NCI-H2029 (cell line): ENCODE measurements at regions not wholly inside any gene's neighbourhood (a gene's known extent, or its start where the extent isn't known, plus 50 kb on each side); places are given as distances from the start of the nearest gene placed in this dataset.
"Not testable (repeated sequence)": the region's sequence is repeated elsewhere in the genome, so short reads cannot be mapped to it uniquely, and the experiment has no call there.

ENCODE experiments used
- DNase-seq: peaks from one replicate; lab custom pipeline; 2025; lab: John Stamatoyannopoulos, UW

DNA sequence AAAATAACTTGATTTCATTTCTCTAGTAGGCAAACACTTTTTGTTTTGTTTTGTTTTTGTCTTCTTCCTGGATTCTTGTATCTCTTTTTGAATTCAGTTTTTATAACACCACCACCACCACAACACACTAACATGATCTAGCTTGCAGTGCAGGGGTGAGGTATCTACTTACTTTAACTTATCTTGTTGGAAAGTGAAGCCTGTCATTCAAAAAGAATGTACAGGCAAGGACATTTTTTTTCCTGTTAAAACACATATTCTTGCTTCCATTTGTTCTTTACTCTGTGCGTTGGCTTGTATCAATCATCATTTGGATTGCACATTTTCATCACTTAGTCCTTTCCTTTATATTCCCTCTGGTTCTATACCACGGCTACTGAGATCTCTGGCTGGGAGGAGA, 824.2 kb downstream of the PLCL1 start:
- DNase-seq = no peak

DNA sequence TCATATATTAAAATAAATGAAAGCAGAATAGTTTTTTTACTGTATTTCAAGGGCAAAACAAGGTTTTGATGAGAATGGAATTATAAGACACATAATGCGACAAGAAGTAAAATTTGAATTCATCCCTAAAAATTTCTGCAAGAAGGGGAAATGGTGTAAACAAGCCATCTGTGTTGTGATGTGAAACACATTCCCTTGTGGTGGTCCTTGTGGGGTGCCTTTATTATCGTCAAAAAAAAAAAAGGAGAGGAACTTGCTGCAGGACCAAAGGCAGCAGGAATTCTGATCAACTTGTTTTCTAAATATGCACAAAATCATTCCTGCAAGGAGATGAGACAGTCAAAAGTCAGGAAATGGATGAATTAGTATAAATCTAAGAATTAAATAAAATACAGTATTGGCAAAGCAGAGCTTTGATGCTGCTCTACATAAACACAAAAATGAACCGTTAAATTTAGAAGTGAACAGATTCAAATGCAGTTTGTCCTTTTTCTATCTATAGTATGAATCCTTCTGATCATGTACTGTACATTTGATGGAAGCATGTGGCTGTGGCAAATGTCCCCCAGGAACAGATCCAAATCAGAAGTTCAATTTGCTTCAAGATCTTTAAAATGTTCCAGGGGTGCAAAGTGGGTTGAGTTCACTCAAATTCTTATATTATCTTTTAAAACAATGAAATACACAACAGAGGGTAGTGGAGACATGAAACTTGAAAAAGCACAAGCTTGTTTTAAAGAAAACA, 818.8 kb downstream of the PLCL1 start:
- DNase-seq = no peak

DNA sequence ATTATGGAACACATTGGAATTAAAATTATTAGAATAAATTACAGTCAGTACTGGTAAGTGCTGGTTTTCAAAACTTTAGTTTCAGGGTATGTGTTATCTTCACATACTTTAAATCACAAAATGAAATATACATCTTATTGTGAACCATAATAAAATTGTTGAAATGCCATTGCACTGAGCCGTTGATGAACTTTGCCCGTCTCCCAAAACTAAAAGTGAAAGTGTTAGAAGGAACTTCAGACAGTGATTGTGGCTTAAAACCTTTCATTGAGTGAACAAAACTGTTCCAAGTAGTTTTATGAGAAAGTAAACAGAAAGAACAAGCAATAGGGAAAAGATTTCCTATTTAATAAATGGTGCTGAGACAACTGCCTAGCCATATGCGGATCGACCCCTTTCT, 811.6 kb downstream of the PLCL1 start:
- no peak for DNase-seq

DNA sequence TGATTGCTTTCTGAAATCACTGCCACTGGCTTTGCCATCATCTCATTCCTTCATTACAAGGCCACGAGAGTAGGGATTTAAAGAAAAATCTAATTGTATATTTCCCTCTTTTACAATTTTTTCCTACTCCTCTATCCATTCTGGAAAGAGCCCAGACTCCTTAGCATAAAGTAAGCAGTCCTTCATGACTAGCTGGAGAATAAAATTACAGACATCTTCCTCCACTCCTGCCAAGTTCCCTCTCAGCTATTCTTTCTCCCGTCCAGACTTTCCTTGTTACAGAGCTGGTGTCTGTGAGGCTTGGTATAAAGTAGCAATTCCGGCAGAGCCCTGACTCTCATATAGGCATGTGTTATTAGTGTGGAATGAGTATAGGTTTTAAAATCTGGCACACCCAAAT, 806.8 kb downstream of the PLCL1 start:
- no peak for DNase-seq

DNA sequence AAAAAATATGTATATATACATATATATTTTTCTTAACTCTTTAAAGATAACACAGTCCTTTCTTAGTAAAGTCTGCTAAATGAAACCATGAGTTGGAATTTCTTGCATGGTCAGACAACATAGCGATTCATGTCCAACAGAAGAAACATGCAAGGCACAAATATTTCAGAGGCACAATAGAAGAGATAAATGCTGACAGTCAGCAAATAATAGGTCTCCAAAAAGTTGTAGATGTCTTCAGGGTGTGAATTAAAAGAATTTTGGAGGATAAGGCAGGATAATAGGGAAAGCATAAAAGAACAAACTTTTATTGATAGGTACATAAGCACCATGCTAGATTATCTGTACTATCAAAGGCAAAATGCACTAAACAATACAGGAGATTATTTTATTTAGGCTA, 800.2 kb downstream of the PLCL1 start:
- no peak for DNase-seq

DNA sequence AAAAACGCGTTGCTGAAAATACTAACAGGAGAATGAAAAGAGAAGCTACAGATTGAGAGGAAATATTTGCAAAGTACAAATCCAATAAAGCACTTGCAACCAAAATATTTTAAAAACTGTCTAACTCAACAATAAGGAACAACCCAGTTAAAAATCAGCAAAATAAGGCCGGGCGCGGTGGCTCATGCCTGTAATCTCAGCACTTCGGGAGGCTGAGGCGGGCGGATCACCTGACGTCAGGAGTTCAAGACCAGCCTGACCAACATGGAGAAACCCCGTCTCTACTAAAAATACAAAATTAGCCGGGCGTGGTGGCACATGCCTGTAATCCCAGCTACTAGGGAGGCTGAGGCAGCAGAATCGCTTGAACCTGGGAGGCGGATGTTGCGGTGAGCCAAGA, 798.6 kb downstream of the PLCL1 start:
- DNase-seq = not testable (repeated sequence)

DNA sequence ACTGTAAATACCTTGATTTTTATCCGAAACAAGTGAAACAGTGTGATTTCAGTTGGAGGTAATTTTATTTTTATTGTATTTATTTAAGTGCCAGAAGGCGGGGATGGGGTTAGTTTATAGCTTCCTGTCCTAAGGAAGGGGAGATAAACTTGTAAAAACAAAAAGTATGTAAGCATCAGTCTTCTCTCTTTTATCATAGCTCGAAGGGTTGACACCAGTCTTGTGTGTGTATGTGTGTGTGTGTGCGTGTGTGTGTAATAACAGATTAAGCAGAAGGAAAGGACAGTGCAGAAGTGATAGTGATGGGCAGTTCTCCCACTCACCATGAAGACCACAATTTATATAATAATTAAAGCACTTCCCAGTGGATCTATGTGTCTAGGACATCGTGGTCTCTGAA, 793.3 kb downstream of the PLCL1 start:
- no peak for DNase-seq

DNA sequence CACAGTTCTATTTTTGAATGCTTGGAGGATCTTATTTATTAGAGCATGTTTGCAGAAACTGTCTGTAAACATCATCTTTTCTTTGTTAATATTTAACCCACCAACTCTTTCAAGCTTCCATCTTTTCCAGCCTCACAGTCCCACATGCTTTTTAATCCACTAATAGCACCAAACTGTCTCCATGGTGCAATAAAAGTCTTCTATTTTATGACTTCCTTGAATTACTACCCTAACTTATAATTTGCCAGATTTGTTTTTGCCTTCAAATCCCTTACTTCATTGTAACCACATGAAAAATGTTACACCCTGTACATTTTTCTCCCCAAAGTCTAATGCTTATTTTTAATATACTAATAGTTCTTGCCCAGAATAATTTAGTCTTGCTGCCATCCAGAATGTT, 792.6 kb downstream of the PLCL1 start:
- DNase-seq = no peak

DNA sequence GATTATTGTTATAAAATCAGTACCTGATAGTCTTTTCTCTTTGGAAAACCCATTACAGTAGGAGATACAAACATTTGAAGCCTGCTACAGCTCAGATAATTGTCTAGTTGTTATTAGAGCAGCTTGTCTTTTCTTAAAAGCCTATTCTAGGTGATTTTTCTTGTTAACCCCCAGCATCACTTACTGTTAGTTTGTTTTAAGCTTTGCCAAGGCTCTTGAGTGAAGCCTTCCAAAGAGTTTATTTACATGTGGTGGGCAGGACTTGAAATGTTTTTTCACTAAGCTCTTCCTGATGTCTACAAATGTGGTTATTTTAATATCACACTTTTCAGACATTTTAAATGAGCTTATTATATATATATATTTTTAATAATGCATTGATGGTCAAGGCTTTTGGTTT, 791.3 kb downstream of the PLCL1 start:
- DNase-seq = no peak

DNA sequence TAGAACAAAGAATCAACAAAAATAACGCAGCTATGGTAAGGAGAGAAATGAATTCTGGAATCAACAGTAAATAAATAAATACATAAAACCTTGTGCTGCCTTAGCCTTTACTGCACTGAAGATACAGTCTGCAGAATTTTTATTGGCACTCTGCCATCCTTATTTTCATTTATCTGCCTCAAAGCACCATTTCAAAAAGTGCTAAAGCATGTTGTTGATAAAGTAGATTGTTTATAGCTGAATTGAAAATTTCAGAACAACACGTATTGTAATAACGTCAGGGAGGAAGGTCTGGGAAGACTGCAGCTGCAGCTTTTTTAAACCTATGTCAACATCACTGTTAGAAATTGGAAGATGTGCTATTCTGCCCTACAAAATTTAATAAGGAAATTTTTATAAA, 787.2 kb downstream of the PLCL1 start:
- no peak for DNase-seq

DNA sequence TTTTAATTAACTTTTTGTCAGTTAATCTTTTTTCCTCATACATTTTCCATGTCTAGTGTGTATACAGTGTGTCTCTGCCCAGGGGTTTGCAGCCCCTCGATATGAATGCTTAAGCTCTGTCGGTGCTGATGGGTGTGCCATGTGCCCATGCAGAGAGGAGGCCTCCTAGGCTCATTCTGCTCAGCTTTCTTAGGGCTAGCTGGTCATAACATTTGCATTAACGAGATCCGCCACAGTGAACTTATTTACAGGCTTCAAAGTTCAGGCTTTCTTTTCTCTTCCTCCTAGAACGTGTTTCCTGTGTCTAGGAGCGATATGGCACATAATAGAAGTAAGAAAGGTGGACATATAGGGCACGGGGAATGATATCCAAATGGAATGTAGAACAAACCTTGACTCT, 783.3 kb downstream of the PLCL1 start:
- no peak for DNase-seq

DNA sequence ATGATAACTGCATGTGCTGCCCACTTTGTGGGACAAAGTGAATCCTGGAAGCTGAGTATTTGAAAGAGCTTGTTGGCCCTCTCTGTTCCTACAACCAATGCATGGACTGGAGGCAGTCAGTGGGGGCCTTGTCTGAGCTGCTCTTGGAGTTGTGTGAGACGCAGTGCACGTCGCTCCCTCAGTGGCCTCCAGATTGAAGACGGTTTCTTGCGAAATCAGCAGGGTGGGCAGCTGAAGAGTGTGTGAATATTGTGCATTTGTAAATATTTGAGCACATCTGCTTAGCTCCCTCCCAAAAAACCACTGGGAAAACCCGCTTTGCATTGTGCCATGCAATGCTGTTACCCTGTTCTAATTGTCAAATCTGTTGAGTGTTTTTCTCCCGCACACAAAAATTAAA, 782.8 kb downstream of the PLCL1 start:
- no peak for DNase-seq

DNA sequence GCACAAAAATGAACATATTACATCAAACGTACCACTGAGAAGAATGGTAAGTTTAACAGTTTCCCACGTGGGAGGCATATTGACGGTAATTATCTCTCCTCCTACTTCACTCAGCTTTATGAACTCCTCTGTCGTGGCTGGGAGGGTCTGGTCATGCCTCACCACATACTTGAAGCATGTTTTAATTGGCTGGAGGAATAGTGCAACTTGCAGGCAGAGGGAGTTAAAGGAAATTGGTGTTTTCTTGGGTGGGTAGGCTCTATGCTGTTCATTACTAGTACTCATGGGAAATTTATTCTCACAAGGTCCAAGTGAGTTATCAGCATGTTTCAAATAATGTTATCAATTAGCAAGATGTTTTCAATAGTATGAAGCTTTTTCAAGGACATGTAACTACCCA, 767.0 kb downstream of the PLCL1 start:
- DNase-seq = no peak

DNA sequence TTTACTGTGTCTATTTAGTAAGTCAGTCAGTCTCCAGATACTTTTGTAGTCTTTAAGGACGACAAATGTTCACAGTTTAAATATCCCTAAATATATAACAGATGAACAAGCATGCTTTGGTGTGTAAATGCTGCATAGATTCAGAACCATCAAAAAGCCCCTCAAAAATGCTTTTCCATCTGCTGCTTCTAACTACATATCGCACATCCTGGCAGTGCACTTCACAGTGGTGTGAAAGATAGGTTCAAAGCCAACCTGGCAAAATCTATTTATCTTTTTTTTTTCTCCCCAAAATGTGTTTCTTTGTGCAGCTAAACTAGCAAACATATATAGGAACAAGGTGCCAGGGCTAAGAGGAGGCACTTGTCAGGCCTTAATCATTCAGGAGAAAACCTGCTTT, 753.8 kb downstream of the PLCL1 start:
- no peak for DNase-seq

DNA sequence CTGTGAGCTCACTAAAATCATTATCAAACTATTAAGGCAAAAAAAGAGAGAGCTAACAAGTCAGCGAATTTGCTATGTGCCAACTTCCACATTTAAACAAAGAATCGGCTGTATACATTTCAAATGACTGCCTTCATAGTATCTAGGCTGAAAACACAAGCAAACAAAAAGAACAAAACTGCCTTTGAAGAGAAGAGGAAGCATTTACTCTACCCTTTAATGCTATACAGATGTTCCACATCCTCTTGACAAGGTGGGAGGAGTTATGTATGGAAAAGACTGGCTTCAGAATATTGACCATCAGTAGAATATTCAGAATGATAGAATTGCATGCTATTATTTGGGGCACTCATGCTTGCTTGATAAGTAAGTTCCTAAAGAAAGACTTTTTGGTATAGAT, 741.7 kb downstream of the PLCL1 start:
- DNase-seq = no peak

DNA sequence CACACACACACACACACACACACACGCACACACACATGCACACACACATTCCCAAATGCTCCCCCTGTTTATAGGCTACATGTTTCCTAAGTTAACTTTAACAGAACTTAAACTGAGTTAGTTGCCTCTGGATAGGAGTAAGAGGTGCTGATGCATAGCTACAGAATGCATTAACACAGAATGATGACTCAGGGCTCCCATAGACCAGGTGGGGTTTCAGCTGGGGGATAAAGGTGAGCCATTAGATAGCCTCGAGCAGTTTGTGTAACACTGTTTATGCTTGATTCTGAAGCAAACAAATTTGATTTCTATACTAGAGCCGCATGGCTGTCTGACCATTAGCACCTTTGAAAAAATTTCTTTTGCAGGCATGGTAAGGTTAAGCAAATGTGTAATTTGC, 741.0 kb downstream of the PLCL1 start:
- DNase-seq = no peak

DNA sequence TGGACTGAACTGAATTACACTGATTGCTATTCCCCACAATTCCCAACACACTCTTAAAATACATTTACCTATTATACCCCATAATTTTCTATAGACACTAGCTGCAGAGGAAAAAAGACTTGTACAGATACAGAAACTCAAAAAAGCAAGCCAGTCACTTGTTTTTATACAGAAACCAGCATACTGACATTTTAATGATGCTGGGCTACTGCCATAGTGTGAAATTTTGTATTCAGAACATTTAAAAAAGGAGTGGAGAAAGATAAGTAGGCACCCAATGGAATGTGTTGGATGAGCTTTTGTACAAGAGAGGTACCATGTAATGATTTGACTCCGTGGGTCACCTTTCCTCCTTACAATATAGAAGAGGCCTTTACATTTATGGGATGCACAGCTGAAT, 740.1 kb downstream of the PLCL1 start:
- DNase-seq = no peak

DNA sequence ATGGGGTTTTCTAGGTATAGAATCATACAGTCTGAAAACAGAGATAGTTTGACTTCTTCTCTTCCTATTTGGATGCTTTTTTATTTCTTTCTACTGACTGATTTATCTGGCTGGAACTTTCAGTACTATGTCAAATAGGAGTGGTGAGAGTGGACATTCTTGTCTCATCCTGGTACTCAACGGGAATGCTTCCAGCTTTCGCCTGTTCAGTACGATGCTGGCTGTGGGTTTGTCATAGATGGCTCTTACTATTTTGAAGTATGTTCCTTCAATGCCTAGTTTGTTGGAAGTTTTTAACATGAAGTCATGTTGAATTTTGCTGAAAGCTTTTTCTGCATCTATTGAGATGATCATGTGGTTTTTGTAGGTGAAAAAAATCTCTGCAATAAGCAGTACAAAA, 730.4 kb downstream of the PLCL1 start:
- DNase-seq = no peak

DNA sequence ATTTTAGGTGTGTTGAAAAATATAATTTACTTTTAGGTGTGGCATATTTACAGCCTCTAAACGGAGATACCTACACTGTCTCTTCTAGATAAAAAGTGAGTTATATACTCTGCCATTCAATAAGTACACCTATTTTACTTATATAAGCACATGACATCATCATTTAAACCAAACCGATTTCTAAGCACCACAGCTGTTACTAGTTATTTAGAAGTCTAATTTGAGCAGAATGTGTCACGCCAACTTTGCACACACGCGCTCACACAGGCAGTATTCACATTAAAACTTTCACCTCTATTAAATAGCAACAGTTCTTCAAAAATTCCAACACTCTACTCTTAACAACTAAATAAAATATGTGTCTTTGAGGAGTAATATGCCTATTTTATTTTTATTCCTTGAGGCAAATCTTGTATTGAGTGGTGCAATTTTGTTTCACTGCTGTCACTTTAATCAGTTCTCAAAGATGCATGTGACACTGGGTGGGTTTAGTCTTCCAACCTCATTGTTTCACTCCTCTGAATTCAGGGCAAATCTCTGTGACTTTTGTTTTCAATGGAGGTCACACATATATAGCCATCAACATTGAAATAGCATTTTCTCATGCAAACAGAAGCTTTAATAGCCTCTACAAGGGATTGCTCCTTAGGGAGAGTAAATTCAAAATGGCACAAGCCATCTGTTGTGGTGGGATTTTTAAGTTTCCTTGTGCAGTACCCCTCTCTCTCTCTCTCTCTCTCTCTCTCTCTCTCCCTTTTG, 721.0 kb downstream of the PLCL1 start:
- DNase-seq = no peak

DNA sequence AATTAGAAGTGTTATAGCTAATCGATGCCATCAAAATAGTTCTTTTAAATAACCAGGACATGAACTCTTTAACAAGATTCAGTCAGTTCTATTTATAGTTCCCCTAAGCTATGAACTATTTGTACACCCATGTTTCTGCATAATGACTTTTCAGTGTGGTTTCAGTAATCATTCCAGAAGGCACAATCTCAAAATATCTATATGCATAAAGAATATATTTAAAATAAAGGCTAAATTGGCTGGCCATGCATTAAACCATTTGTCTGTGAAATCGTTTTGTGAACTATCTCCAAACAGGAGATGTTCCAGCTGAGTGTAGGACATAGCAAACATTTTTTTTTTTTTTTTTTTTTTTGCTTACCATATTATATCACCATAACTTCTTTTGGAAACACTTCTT, 719.3 kb downstream of the PLCL1 start:
- no peak for DNase-seq

DNA sequence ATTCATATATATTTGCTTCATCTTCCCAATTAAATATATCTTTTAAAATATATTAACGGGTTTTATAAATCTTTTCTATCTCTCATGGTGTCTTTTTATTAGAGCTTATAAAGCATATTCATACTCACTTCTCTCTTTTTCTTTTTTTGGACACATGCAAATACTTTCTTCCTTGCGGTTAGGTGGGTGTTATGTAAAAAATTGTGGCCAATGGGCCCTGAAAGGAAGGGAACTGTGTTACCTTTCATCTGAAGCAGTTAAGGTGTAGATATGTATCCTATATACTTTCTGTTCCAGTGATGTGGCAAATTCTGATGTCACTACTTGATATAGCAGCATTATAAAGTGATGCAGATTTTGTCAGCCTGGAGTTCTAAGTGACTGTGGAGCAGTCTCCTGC, 714.5 kb downstream of the PLCL1 start:
- no peak for DNase-seq

DNA sequence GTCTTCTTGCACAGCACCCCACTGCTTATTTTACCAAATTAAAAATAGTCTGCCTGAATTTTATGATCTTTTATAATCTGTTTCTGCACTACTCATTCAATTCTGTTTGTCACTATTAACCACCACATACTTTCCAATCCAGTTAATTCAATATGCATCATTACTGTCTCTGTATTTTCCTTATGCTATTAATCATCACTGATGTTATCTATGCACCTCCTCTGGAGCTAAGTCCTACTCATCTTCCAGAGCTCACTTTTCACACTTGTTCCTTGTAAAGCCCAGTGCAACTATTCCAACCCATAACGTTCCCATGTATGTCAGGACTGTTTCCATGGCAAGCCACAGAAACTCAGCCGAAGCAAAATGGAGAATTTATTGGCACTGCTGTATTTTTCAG, 713.6 kb downstream of the PLCL1 start:
- no peak for DNase-seq

DNA sequence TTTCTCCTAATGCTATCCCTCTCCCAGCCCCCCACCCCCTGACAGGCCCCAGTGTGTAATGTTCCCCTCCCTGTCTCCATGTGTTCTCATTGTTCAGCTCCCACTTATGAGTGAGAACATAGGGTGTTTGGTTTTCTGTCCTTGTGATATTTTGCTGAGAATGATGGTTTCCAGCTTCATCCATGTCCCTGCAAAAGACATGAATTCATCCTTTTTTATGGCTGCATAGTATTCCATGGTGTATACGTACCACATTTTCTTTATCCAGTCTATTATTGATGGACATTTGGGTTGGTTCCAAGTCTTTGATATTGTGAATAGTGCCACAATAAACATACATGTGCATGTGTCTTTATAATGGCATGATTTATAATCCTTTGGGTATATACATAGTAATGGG, 704.2 kb downstream of the PLCL1 start:
- DNase-seq = not testable (repeated sequence)

DNA sequence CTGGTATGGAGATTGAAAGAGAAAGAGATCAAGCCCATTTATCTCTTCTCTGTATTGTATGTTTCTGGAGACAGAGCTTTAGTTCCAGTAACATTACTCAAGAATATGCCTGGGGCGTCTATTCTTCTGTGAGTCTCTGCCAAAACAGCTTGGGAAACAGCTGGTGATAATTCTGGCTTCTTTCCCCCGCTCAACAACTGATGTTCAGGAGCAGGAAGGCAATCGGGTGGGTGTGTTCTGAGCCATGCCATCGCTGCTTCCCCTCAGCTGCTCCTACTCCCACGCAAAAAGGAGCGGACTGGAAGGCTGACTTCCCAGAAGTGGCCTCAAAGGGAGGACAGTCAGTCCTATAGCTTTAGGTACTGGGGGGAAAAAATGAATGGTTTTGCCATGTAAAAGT, 695.1 kb downstream of the PLCL1 start:
- no peak for DNase-seq
